Parathyroid adenoma (tissue), 2 donors: ENCODE measurements at regions not wholly inside any gene's neighbourhood (a gene's known extent, or its start where the extent isn't known, plus 50 kb on each side); places are given as distances from the start of the nearest gene placed in this dataset.

Experiments
- H2AFZ ChIP-seq: fragments of 300-600 bp; sonication (generic); one replicate; pipeline ENCODE4 v1.7.0; 2017; ENCODE audit warnings: antibody characterized with exemption, mild to moderate bottlenecking
- H3K27ac ChIP-seq: fragments of 300-600 bp; sonication (generic); one replicate; pipeline ENCODE4 v1.7.0; 2017
- H3K27me3 ChIP-seq: fragments of 300-600 bp; sonication (generic); one replicate; pipeline ENCODE4 v1.7.0; 2017; ENCODE audit warnings: low read length; ENCODE audit not compliant: control insufficient read depth, insufficient read depth
- H3K36me3 ChIP-seq: fragments of 300-600 bp; sonication (generic); one replicate; pipeline ENCODE4 v1.7.0; 2017; ENCODE audit warnings: low read length; ENCODE audit not compliant: control insufficient read depth, insufficient read depth
- H3K4me1 ChIP-seq: fragments of 300-600 bp; sonication (generic); one replicate; pipeline ENCODE4 v1.7.0; 2017; ENCODE audit warnings: control low read depth
- H3K4me2 ChIP-seq: fragments of 300-600 bp; sonication (generic); one replicate; pipeline ENCODE4 v1.7.0; 2017; ENCODE audit warnings: low read length
- H3K4me3 ChIP-seq: fragments of 300-600 bp; sonication (generic); one replicate; pipeline ENCODE4 v1.7.0; 2017; ENCODE audit warnings: low read depth, low read length
- H3K79me2 ChIP-seq: fragments of 300-600 bp; sonication (generic); one replicate; pipeline ENCODE4 v1.7.0; 2017; ENCODE audit warnings: control low read depth
- H3K9ac ChIP-seq: fragments of 300-600 bp; sonication (generic); one replicate; pipeline ENCODE4 v1.7.0; 2017; ENCODE audit warnings: mild to moderate bottlenecking
- H3K9me3 ChIP-seq: fragments of 300-600 bp; sonication (generic); one replicate; pipeline ENCODE4 v1.7.0; 2017; ENCODE audit warnings: low read length; ENCODE audit not compliant: control insufficient read depth
- CTCF ChIP-seq: fragments of 300-600 bp; sonication (generic); IDR thresholded peaks from one replicate; pipeline ENCODE4 v1.7.0; 2017; ENCODE audit warnings: antibody characterized with exemption, mild to moderate bottlenecking
- donor health status: primary hyperparathyroidism.

- H3K27me3 ChIP-seq = no peaks in the 10 kb centered on the region
- TF ChIP-seq CTCF = no peak
- no peak overlapping the region for H2AFZ ChIP-seq
- no peak overlapping the region for H3K27ac ChIP-seq
- no peaks in the 10 kb centered on the region for H3K4me1 ChIP-seq
- H3K9me3 ChIP-seq = no peaks in the 10 kb centered on the region
- no peaks in the 10 kb centered on the region for H3K36me3 ChIP-seq
- no peak overlapping the region for H3K9ac ChIP-seq
- no peaks in the 10 kb centered on the region for H3K79me2 ChIP-seq
- H3K4me2 ChIP-seq = no peak overlapping the region
- H3K4me3 ChIP-seq = no peak overlapping the region
Observed at GRCh38 chr4:103372002-103372558, 173.9 kb upstream of the CENPE start.

GRCh38 chr4:103370336-103370735 lies 172.2 kb upstream of the CENPE start:
- no peak for TF ChIP-seq CTCF
- H3K79me2 ChIP-seq = no peaks in the 10 kb centered on the region
- H3K4me1 ChIP-seq = no peaks in the 10 kb centered on the region
- no peak overlapping the region for H3K9ac ChIP-seq
- H3K36me3 ChIP-seq = no peaks in the 10 kb centered on the region
- no peak overlapping the region for H3K27ac ChIP-seq
- H3K4me3 ChIP-seq = no peak overlapping the region
- no peak overlapping the region for H3K4me2 ChIP-seq
- no peak overlapping the region for H2AFZ ChIP-seq
- no peaks in the 10 kb centered on the region for H3K27me3 ChIP-seq
- H3K9me3 ChIP-seq = no peaks in the 10 kb centered on the region

GRCh38 chr4:103365285-103365684 lies 167.1 kb upstream of the CENPE start:
- Histone ChIP-seq H3K27ac (no peak overlapping the region), H3K4me1 (no peaks in the 10 kb centered on the region), H3K4me3 (no peak overlapping the region), H3K9ac (no peak overlapping the region), H3K27me3 (no peaks in the 10 kb centered on the region), H2AFZ (no peak overlapping the region), H3K36me3 (no peaks in the 10 kb centered on the region), H3K9me3 (no peaks in the 10 kb centered on the region), H3K79me2 (no peaks in the 10 kb centered on the region), H3K4me2 (no peak overlapping the region)
- no peak for TF ChIP-seq CTCF

GRCh38 chr4:103364083-103364482 lies 165.9 kb upstream of the CENPE start:
- TF ChIP-seq CTCF = no peak
- no peak overlapping the region for H3K4me2 ChIP-seq

GRCh38 chr4:103361926-103362325 lies 163.8 kb upstream of the CENPE start:
- H3K36me3 ChIP-seq = no peaks in the 10 kb centered on the region
- no peak overlapping the region for H2AFZ ChIP-seq
- no peak overlapping the region for H3K4me3 ChIP-seq
- no peak for TF ChIP-seq CTCF
- H3K4me2 ChIP-seq = no peak overlapping the region
- H3K27ac ChIP-seq = no peak overlapping the region
- H3K79me2 ChIP-seq = no peaks in the 10 kb centered on the region
- no peaks in the 10 kb centered on the region for H3K4me1 ChIP-seq
- H3K9ac ChIP-seq = no peak overlapping the region
- peaks cover 5% of the 10 kb centered on the region for H3K9me3 ChIP-seq
- H3K27me3 ChIP-seq = no peaks in the 10 kb centered on the region

More at GRCh38 chr4:103364083-103364482, 165.9 kb upstream of the CENPE start:
- H3K36me3 ChIP-seq = no peaks in the 10 kb centered on the region
- no peak overlapping the region for H3K9ac ChIP-seq
- no peaks in the 10 kb centered on the region for H3K79me2 ChIP-seq
- no peak overlapping the region for H3K4me3 ChIP-seq
- H3K27ac ChIP-seq = no peak overlapping the region
- no peaks in the 10 kb centered on the region for H3K4me1 ChIP-seq
- H3K9me3 ChIP-seq = peaks cover 4% of the 10 kb centered on the region
- no peaks in the 10 kb centered on the region for H3K27me3 ChIP-seq
- no peak overlapping the region for H2AFZ ChIP-seq
